ENCODE measurements at regions not wholly inside any gene's neighbourhood (a gene's known extent, or its start where the extent isn't known, plus 50 kb on each side); places are given as distances from the start of the nearest gene placed in this dataset.

DNA sequence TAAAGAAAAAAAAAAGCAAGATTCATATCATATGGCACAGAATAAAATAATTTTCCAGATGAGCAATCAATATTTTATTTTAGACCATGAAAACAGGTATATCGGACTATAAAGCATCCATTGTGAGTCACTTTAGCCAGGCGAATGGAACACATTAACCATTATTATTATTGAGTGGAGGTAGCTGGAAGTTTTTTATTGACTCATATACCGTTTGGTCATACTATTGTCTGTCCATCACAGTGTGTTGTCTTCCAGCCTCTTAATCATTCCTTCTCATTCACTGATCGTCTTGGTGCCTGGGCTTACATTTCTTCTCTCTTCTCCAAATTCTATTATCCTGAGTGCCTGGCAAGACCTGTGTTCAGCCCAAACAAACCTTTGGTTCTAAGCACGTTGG is 634.8 kb downstream of the MECOM start:
- TF ChIP-seq CTCF (IDR thresholded peaks at IDR 0.05) (no peak), NFATC4 (CRISPR knock-in tag; IDR thresholded peaks at IDR 0.05) (no peak), PRRX2 (CRISPR knock-in tag; IDR thresholded peaks at IDR 0.05) (no peak), JUN (CRISPR knock-in tag; IDR thresholded peaks at IDR 0.05) (no peak), NR1H2 (CRISPR knock-in tag; IDR thresholded peaks at IDR 0.05) (no peak), ETV6 (CRISPR knock-in tag; IDR thresholded peaks at IDR 0.05) (no peak), FOXP4 (CRISPR knock-in tag; IDR thresholded peaks at IDR 0.05) (no peak), SP1 (CRISPR knock-in tag; conservative IDR thresholded peaks at IDR 0.05) (no peak), ZNF512 (CRISPR knock-in tag; IDR thresholded peaks at IDR 0.05; ENCODE audit: borderline replicate concordance) (no peak), PREB (CRISPR knock-in tag; IDR thresholded peaks at IDR 0.05; ENCODE audit: borderline replicate concordance) (no peak)
- TF ChIP-seq, protein P1, sequence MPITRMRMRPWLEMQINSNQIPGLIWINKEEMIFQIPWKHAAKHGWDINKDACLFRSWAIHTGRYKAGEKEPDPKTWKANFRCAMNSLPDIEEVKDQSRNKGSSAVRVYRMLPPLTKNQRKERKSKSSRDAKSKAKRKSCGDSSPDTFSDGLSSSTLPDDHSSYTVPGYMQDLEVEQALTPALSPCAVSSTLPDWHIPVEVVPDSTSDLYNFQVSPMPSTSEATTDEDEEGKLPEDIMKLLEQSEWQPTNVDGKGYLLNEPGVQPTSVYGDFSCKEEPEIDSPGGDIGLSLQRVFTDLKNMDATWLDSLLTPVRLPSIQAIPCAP (CRISPR knock-in tag; IDR thresholded peaks at IDR 0.05) = no peak
